Ovary (tissue), 3 donors: ENCODE measurements at regions not wholly inside any gene's neighbourhood (a gene's known extent, or its start where the extent isn't known, plus 50 kb on each side); places are given as distances from the start of the nearest gene placed in this dataset.
"Not testable (repeated sequence)": the region's sequence is repeated elsewhere in the genome, so short reads cannot be mapped to it uniquely, and the experiment has no call there.

Source experiments
- EP300 ChIP-seq: sonication (generic); formaldehyde crosslinking; IDR thresholded peaks from one replicate; pipeline ENCODE4 v1.6.1; 2017; ENCODE audit warnings: antibody characterized with exemption
- TF ChIP-seq, protein P1 (sequence below), 3 donors: fragments of 450-650 bp in 2 of 3; fragments of 200-600 bp in 1 of 3; IDR thresholded peaks; one replicate each; pipeline versions ENCODE4 v1.5.1 to v1.8.0; 2016 to 2022; ENCODE audit warnings: antibody characterized with exemption in 3 of 3, mild to moderate bottlenecking in 1 of 3
- donor health status: DM: no; HTN: no; CAD: no.

GRCh38 chr14:106163812-106164211 is 637.4 kb downstream of the TMEM121 start:
- TF ChIP-seq, protein P1, sequence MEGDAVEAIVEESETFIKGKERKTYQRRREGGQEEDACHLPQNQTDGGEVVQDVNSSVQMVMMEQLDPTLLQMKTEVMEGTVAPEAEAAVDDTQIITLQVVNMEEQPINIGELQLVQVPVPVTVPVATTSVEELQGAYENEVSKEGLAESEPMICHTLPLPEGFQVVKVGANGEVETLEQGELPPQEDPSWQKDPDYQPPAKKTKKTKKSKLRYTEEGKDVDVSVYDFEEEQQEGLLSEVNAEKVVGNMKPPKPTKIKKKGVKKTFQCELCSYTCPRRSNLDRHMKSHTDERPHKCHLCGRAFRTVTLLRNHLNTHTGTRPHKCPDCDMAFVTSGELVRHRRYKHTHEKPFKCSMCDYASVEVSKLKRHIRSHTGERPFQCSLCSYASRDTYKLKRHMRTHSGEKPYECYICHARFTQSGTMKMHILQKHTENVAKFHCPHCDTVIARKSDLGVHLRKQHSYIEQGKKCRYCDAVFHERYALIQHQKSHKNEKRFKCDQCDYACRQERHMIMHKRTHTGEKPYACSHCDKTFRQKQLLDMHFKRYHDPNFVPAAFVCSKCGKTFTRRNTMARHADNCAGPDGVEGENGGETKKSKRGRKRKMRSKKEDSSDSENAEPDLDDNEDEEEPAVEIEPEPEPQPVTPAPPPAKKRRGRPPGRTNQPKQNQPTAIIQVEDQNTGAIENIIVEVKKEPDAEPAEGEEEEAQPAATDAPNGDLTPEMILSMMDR (IDR thresholded peaks at IDR 0.05) = not testable (repeated sequence)
- not testable (repeated sequence) for TF ChIP-seq EP300
